Loucy (cell line): ENCODE measurements at regions not wholly inside any gene's neighbourhood (a gene's known extent, or its start where the extent isn't known, plus 50 kb on each side); places are given as distances from the start of the nearest gene placed in this dataset.
"Not testable (repeated sequence)": the region's sequence is repeated elsewhere in the genome, so short reads cannot be mapped to it uniquely, and the experiment has no call there.

Experiments
- CTCF ChIP-seq: fragments of 200-600 bp; sonication (generic); conservative IDR thresholded peaks from 2 replicates; pipeline ENCODE4 v1.5.1; 2014; ENCODE audit warnings: mild to moderate bottlenecking, antibody characterized with exemption, low read length
- EZH2phosphoT487 ChIP-seq: fragments of 200-600 bp; IDR thresholded peaks from 2 replicates; pipeline ENCODE4 v1.6.1; 2018; ENCODE audit warnings: antibody characterized with exemption, mild to moderate bottlenecking, moderate library complexity, borderline replicate concordance

- not testable (repeated sequence) for TF ChIP-seq CTCF, EZH2phosphoT487
Measured at GRCh38 chr15:20184879-20185278, 356.7 kb downstream of the GOLGA6L6 start.
